Cardiac fibroblast (primary cell): ENCODE measurements at regions not wholly inside any gene's neighbourhood (a gene's known extent, or its start where the extent isn't known, plus 50 kb on each side); places are given as distances from the start of the nearest gene placed in this dataset.

Experiments
- DNase-seq, 2 donors: peaks; one replicate each; pipeline versions ENCODE4 v3.0.0 to v3.0.0-alpha.2; 2010; ENCODE audit warnings: low read depth in 2 of 2
- H3K4me3 ChIP-seq, 2 donors: replicated peaks in 1 of 2; 1 replicate in 1 of 2; 2 replicates in 1 of 2; pipeline ENCODE4 v1.5.1; 2011; ENCODE audit warnings: low read depth in 2 of 2, low read length in 2 of 2, mild to moderate bottlenecking in 2 of 2, moderate library complexity in 1 of 2
- TF ChIP-seq, protein P1 (sequence below): IDR thresholded peaks from one replicate; pipeline ENCODE4 v1.5.1; 2011; ENCODE audit warnings: low read depth, mild to moderate bottlenecking, low read length, inconsistent platforms

DNA sequence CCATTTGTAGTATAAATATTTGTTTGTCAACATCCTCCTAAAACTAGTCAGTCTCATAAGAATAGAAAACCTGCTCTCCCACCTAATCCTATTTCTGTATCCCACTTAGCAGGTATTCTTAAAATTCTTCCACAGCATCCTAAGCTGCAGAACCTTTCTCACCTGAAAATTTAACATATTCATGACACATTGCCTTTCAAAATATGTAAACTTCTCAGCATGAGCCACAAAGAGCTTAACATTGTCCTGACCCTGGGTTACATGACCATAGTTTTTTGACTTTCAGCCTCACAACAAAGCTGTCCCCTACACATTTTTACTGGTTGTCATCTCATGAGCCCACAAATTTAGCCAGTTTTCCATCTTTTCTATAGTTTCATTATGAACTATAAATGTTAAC, 712.1 kb downstream of the LTN1 start:
- H3K4me3 ChIP-seq: no peak overlapping the region
- no peak for DNase-seq
- TF ChIP-seq, protein P1, sequence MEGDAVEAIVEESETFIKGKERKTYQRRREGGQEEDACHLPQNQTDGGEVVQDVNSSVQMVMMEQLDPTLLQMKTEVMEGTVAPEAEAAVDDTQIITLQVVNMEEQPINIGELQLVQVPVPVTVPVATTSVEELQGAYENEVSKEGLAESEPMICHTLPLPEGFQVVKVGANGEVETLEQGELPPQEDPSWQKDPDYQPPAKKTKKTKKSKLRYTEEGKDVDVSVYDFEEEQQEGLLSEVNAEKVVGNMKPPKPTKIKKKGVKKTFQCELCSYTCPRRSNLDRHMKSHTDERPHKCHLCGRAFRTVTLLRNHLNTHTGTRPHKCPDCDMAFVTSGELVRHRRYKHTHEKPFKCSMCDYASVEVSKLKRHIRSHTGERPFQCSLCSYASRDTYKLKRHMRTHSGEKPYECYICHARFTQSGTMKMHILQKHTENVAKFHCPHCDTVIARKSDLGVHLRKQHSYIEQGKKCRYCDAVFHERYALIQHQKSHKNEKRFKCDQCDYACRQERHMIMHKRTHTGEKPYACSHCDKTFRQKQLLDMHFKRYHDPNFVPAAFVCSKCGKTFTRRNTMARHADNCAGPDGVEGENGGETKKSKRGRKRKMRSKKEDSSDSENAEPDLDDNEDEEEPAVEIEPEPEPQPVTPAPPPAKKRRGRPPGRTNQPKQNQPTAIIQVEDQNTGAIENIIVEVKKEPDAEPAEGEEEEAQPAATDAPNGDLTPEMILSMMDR: no peak

GRCh38 chr21:28277324-28277723, 715.4 kb downstream of the LTN1 start:
- H3K4me3 ChIP-seq: no peak overlapping the region
- DNase-seq: no peak
- TF ChIP-seq, protein P1: no peak

- DNase-seq: peak; percentile 36 to 49
- TF ChIP-seq, protein P1: no peak
- no peak overlapping the region for H3K4me3 ChIP-seq
Observed at GRCh38 chr21:28272272-28272992, 720.2 kb downstream of the LTN1 start.

- TF ChIP-seq, protein P1: no peak
- DNase-seq: no peak
- H3K4me3 ChIP-seq: no peak overlapping the region
Observed at GRCh38 chr21:28269173-28269572, 723.5 kb downstream of the LTN1 start.

- TF ChIP-seq, protein P1: no peak
- H3K4me3 ChIP-seq: no peak overlapping the region
- no peak for DNase-seq
Observed at GRCh38 chr21:28268685-28269084, 724.0 kb downstream of the LTN1 start.

DNA sequence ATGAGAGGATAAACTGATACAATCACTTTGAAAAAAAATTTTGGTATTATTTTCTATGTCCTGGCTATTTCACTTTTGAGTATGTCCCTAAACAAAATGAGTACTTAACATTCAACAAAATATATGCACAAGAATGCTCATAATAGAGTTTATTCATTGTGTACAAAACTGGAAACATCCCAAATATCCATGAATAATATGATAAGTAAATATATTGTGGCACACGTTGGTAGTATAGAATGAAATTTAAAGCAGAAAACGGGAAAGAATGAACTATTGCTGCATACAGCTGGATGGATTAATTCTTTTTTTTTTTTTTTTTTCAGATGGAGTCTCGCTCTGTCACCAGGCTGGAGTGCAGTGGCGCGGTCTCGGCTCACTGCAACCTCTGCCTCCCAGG, 725.2 kb downstream of the LTN1 start:
- TF ChIP-seq, protein P1: no peak
- H3K4me3 ChIP-seq: no peak overlapping the region
- DNase-seq: no peak

DNA sequence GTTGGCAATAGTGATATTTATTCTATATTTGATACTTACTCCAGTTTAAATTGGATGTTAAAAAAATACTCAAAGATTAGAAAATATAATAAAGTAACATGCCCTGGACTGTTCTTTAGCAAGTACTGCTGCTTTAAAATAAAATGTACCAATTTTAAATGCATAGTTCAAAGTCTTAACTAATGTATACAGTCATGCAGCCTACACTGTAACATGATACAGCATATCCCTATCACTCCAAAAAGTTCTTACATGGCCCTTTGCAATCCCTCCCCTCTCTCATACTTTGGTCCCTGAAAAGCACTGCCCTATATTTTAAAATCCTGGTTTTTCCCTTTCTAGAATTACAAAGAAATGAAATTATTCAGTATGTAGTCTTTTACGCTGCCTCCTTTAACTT, 726.6 kb downstream of the LTN1 start:
- no peak for DNase-seq
- TF ChIP-seq, protein P1: no peak
- H3K4me3 ChIP-seq: no peak overlapping the region
